GM18909 (cell line): ENCODE measurements at regions not wholly inside any gene's neighbourhood (a gene's known extent, or its start where the extent isn't known, plus 50 kb on each side); places are given as distances from the start of the nearest gene placed in this dataset.

ENCODE experiments used
- ATAC-seq: cut with Tn5 transposase; IDR thresholded peaks from one replicate; pipeline ENCODE4 v1.9.1; 2021; ENCODE audit warnings: mild to moderate bottlenecking; ENCODE audit not compliant: unreplicated experiment, poor library complexity

GRCh38 chr3:25293736-25294135 lies 134.3 kb upstream of the RARB start:
- ATAC-seq = no peak

GRCh38 chr3:25294169-25294805 lies 133.8 kb upstream of the RARB start:
- no peak for ATAC-seq

- no peak for ATAC-seq
These were observed 130.1 kb upstream of the RARB start for GRCh38 chr3:25297667-25298585.

- no peak for ATAC-seq
These were observed 127.9 kb upstream of the RARB start for GRCh38 chr3:25300141-25300540.

- no peak for ATAC-seq
These were observed 123.1 kb upstream of the RARB start for GRCh38 chr3:25304916-25305315.

GRCh38 chr3:25306066-25306465 lies 122.0 kb upstream of the RARB start:
- no peak for ATAC-seq

GRCh38 chr3:25306705-25307104 lies 121.4 kb upstream of the RARB start:
- ATAC-seq = no peak

- no peak for ATAC-seq
These were observed 114.8 kb upstream of the RARB start for GRCh38 chr3:25313286-25313685.

GRCh38 chr3:25324954-25325655 lies 103.0 kb upstream of the RARB start:
- ATAC-seq = no peak

- ATAC-seq = no peak
These were observed 92.7 kb upstream of the RARB start for GRCh38 chr3:25335356-25335755.

- ATAC-seq = no peak
These were observed 89.8 kb upstream of the RARB start for GRCh38 chr3:25338158-25338725.

- no peak for ATAC-seq
These were observed 88.8 kb upstream of the RARB start for GRCh38 chr3:25339225-25339624.

- ATAC-seq = no peak
These were observed 83.4 kb upstream of the RARB start for GRCh38 chr3:25344670-25345069.

- ATAC-seq = no peak
These were observed 79.0 kb upstream of the RARB start for GRCh38 chr3:25349095-25349494.

- ATAC-seq = no peak
These were observed 78.0 kb upstream of the RARB start for GRCh38 chr3:25349828-25350724.

- no peak for ATAC-seq
These were observed 77.3 kb upstream of the RARB start for GRCh38 chr3:25350725-25351114.

GRCh38 chr3:25354071-25354470 lies 74.0 kb upstream of the RARB start:
- no peak for ATAC-seq

GRCh38 chr3:25355034-25355885 lies 72.8 kb upstream of the RARB start:
- no peak for ATAC-seq

- no peak for ATAC-seq
These were observed 72.1 kb upstream of the RARB start for GRCh38 chr3:25355998-25356397.
